AG08395 (cell line): ENCODE measurements at regions not wholly inside any gene's neighbourhood (a gene's known extent, or its start where the extent isn't known, plus 50 kb on each side); places are given as distances from the start of the nearest gene placed in this dataset.
"Not testable (repeated sequence)": the region's sequence is repeated elsewhere in the genome, so short reads cannot be mapped to it uniquely, and the experiment has no call there.

ENCODE experiments used
- DNase-seq: peaks from one replicate; pipeline ENCODE4 v3.0.0; 2012; ENCODE audit warnings: mixed read lengths, low spot score

GRCh38 chr13:88718781-88719180, 1047.6 kb downstream of the SLITRK5 start:
- DNase-seq = no peak

- no peak for DNase-seq
Observed at GRCh38 chr13:88726075-88726474, 1054.9 kb downstream of the SLITRK5 start.

- not testable (repeated sequence) for DNase-seq
Observed at GRCh38 chr13:88727236-88727635, 1056.1 kb downstream of the SLITRK5 start.

GRCh38 chr13:88729605-88730004, 1058.4 kb downstream of the SLITRK5 start:
- no peak for DNase-seq

- no peak for DNase-seq
Observed at GRCh38 chr13:88736026-88736425, 1064.9 kb downstream of the SLITRK5 start.

- no peak for DNase-seq
Observed at GRCh38 chr13:88739195-88739594, 1068.0 kb downstream of the SLITRK5 start.

- no peak for DNase-seq
Observed at GRCh38 chr13:88744289-88744688, 1073.1 kb downstream of the SLITRK5 start.

- DNase-seq = no peak
Observed at GRCh38 chr13:88745011-88745410, 1073.8 kb downstream of the SLITRK5 start.

- no peak for DNase-seq
Observed at GRCh38 chr13:88752041-88752440, 1080.9 kb downstream of the SLITRK5 start.

- DNase-seq = no peak
Observed at GRCh38 chr13:88754141-88754540, 1083.0 kb downstream of the SLITRK5 start.

- DNase-seq = no peak
Observed at GRCh38 chr13:88761145-88761544, 1090.0 kb downstream of the SLITRK5 start.

GRCh38 chr13:88764103-88764502, 1092.9 kb downstream of the SLITRK5 start:
- DNase-seq = no peak

GRCh38 chr13:88800505-88800904, 1129.3 kb downstream of the SLITRK5 start:
- no peak for DNase-seq

- no peak for DNase-seq
Observed at GRCh38 chr13:88801361-88801760, 1130.2 kb downstream of the SLITRK5 start.

- DNase-seq = no peak
Observed at GRCh38 chr13:88802886-88803285, 1131.7 kb downstream of the SLITRK5 start.

- DNase-seq = no peak
Observed at GRCh38 chr13:88806438-88806837, 1135.3 kb downstream of the SLITRK5 start.

- DNase-seq = no peak
Observed at GRCh38 chr13:88817560-88817959, 1146.4 kb downstream of the SLITRK5 start.

- no peak for DNase-seq
Observed at GRCh38 chr13:88823114-88823513, 1151.9 kb downstream of the SLITRK5 start.

- DNase-seq = no peak
Observed at GRCh38 chr13:88824218-88824617, 1153.0 kb downstream of the SLITRK5 start.

- DNase-seq = no peak
Observed at GRCh38 chr13:88840085-88840484, 1168.9 kb downstream of the SLITRK5 start.

GRCh38 chr13:88852293-88852692, 1181.1 kb downstream of the SLITRK5 start:
- not testable (repeated sequence) for DNase-seq

GRCh38 chr13:88857256-88857655, 1186.1 kb downstream of the SLITRK5 start:
- no peak for DNase-seq

GRCh38 chr13:88862095-88862620, 1191.0 kb downstream of the SLITRK5 start:
- no peak for DNase-seq

GRCh38 chr13:88863116-88863515, 1191.9 kb downstream of the SLITRK5 start:
- no peak for DNase-seq

- no peak for DNase-seq
Observed at GRCh38 chr13:88866195-88866594, 1195.0 kb downstream of the SLITRK5 start.
